GM21360 (cell line): ENCODE measurements at regions not wholly inside any gene's neighbourhood (a gene's known extent, or its start where the extent isn't known, plus 50 kb on each side); places are given as distances from the start of the nearest gene placed in this dataset.

Experiments
- ATAC-seq: cut with Tn5 transposase; IDR thresholded peaks from one replicate; pipeline ENCODE4 v1.9.1; 2021; ENCODE audit warnings: mild to moderate bottlenecking, moderate library complexity; ENCODE audit not compliant: unreplicated experiment

DNA sequence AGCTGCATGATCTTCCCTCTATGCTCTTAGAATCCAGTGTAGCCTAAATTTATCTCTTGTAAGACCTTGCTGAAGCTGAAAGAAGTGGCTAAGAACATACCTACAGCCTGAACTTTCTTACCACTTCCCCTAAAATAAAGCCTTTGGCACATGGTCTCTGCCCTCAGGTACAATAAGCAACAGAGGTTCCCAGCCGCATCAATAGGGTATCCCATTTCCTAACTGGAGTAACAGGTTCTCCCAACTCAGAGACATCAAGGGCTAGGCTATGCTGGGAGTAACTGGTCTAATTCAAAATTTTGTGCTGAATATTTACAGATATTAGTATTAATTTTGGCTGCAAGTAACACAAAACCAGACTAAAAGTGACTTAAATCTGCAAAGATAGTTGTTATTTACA, 335.8 kb upstream of the TRPC7 start:
- no peak for ATAC-seq

DNA sequence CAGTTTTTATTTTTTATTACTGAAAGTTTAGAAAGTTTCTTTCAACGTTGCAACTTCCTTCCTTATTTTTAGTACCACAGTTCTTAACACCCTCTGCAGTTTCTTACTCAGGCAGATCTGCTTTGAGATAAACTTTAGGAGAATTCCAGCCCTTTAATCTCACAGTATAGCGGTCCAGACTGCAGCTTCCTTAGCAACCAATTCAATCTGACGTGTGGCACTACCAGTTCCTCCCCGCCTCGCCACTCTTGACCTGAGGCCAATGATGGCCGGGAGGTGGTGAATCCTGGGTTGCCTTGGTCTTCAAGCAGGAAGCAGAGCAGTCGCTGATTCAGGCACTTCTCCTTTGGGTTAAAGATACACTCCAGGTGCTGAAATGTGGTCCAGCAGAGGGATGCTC, 334.3 kb upstream of the TRPC7 start:
- no peak for ATAC-seq

DNA sequence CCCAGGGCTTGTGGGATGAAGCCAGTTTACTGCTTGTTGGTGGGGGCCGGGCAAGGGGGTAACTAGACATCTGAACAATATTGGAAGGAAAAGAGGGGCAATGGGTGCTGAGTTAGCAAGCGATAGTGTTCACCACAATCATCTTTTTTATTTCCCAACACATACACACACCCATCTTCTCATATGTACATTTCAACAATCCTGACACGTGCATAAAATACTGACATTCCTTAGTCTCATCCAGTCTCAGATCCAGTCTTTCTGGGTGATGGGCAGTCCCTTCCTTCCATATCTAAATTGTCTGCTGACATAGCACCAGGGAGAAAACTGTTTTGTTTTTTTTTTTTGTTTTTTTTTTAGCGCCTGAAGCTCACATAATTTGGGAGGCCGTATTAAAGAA, 333.6 kb upstream of the TRPC7 start:
- ATAC-seq, result no peak

DNA sequence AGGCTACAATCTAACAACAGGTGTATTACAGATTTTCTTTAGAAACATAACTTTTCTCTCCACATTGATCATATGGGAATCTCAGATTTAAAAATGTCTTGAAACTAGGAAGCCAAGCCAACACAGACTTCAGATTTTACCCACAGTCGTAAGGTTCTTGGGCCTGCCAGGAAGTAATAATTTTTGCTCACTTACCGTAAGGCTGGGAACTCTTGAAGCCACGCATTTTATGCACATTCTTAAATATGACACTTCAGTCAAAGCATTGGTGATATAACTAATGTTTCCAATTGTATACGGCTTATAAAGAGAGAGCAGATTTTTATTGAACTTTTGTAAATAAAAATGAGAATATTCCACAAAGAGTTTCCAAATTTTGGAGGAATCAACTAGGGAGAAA, 328.9 kb upstream of the TRPC7 start:
- no peak for ATAC-seq

DNA sequence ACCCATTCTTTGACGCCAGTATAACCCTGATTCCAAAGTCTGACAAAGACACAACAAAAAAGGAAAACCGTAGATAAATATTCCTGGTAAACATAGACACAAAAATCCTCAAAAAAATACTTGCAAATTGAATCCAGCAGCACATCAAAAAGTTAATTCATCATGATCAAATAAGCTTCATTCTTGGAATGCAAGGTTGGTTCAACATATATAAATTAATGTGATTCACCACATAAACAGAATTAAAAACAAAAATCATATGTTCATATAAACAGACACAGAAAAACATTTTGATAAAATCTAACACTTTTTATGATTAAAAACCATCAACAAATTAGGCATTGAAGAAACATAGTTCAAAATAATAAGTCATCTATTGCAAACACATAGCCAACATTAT, 324.2 kb upstream of the TRPC7 start:
- no peak for ATAC-seq

DNA sequence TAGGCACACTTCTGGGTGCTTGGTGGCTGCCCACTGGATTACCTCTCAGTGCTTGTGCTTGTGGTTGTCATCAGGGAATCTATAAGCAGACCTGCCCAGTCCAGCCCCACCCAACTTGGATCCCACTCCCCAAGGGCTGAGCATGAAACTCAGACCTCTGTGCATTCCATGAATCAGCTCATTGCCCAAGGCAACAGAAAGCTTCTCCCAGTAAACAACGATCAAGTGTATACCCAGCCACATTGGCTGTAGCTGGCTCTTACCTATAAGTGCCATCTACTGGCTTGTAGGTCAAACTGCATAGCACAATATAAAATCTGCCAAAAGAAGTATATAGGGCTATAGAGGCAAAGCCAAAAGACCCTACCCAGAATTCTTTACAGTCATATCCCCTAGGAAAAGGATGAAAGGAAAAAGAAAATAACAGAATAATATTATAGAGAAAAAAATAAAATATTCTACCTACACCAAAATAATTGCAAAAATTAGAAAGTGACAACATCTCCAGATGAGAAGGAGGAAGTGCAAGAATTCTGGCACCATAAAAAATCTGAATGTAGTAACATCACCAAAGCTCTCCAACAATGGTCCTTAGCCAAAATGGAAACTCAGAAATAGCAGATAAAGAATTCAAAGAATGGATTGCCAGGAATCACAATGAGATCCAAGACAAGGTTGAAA, 321.0 kb upstream of the TRPC7 start:
- ATAC-seq, result no peak

DNA sequence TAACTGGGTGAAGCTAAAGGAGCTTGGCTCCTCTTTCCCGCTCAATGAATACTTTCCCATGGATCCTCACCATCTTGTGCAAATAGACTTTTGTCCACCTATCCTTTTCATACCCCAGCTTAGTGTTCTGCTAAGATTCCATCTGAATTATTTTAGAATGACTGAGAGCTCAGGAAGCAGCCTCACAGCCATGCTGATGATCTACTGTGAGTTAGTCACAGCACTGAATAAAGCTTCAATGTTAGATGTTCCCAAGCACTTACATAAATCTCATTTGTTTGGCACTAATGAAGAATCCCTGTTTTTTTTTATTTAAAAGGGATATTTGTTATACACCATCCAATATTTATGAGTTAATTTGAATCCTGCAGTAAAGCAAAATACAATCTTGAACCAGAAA, 317.6 kb upstream of the TRPC7 start:
- ATAC-seq, result no peak

DNA sequence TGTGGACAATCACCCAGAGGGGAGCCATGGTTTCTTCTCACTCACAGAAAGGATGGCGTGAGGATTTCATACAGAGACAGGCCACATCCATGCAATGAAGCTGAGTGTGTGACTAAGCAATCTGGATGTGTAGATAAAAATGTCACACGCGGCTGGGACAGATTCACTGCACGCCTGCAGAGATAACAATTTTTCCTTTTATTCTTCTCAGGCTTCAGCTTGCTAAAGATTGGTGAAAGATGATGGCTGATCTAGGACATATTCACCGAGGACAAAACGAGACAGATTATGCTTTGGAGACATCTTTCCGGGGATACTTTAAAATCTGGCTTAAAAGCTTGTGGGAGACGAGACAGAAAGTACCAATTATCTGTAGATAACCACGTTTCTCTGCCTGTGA, 313.9 kb upstream of the TRPC7 start:
- no peak for ATAC-seq

DNA sequence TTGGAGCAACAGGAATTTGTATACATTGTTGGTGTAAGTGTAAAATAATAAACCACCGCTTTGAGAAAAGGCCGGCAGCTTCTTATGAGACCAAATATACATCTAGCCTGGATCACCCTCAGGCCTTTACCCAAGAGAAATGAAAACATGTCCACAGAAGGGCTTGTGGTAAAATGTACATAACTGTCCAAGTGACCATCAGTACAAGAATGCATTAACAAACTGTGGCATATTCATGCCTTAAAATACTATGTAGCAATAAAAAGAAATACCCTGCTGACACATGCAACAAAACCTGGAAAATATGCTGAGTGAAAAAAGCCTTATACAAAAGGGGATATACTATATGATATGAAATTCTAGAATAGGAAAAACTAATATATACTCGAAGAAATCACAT, 311.9 kb upstream of the TRPC7 start:
- no peak for ATAC-seq

DNA sequence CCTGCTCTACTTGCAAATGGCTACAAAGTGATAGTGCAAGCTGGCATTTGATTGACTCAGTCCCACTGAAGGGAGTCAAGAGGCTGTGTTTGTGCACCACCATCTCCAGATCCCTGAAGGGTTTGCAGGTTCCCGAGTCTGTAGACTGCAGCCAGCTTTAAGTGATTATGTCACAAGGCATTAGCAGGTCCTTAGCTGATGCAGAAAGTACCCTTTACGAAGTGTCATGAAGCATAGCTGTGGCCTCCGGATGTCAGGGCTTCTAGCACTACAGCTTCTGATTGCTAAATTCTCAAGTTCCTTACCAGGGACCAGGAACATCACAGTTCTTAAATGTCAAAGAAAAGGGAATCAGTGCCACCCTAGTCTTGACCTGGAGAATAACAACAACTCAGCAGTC, 311.3 kb upstream of the TRPC7 start:
- no peak for ATAC-seq

DNA sequence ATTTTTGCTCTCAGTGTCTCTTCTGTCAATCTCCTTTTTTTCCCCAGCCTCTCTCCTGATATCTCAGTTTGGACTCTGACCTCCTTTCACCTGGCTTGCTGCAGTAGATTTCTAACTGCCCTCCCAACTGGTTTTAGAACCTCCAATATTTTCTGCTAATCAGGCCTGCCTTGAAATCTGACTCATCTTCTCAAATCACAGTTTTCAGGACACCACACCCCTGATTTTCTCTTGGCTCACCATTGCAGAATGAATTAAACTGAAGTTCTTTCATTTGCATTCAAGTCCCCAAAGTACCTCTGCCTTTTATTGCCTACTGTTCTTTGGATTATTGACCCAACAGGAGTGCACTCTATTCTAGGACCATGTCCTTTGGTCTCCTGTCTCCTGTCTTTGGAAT, 310.4 kb upstream of the TRPC7 start:
- ATAC-seq, result no peak

DNA sequence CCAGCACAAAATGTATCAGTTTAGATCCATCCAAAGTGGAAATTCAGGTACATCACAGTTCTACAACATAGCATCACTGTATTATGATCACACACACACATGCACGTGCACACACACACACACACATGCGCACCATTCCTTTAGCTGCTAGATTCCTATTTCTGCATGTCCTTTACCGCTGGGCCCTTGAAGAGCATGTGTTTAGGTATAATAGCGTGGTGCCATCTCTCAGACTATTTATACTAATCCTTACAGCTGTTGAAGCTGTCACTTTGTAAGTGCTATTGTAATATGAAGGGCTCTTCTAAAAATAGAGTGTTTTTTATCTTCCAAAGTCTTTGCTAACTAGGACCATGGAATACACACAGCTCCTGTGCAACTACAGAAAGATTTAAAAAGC, 308.8 kb upstream of the TRPC7 start:
- ATAC-seq, result no peak

DNA sequence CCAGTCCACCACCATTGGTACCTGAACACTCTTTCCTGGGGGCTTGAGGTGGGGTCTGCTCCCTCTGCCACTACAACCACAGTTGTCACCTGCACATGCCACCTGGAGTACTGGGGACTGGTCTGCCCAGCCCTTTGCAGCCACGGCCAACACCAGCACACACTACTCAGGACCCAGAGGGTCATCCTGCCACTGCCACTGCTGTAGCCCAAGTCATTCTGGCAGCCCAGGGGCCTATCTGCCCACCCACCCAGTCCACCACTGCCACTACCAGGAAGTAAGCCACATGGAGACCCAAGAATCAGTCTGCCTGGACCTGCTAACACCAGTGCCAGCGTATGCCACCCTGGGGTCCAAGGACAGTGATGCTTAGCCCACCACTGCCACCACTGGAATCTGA, 302.4 kb upstream of the TRPC7 start:
- ATAC-seq, result no peak

DNA sequence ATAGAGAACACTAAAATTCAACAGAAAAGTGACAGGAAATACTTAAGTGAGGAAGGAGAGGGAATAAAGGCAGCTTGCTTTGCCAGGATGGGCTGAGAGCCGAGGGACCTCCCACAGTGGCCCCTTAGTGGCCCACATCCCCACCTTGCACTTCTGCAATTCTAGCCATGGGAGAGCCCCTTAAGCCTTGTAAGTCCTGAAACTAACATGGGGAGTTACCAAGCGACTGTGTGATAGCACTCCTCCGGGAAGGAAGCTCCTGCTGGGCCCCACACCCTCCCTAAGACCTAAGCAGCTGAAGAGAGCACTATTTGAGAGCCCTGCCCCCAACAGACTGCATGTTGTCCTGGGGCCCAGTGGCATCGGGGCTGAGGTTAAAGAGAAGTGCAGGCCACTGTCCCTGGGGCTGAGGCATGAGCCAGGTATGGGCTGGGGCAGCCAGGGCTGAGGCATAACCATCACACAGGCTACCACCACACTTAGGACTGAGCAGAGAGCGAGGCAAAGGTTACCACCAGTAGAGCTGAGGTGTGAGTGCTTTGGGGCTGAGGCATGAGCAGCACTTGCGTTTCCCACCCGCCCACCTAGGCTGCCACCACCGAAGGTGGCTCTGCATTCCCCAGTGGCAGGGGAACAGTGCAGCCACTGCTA, 301.8 kb upstream of the TRPC7 start:
- ATAC-seq, result peak; percentile 54

DNA sequence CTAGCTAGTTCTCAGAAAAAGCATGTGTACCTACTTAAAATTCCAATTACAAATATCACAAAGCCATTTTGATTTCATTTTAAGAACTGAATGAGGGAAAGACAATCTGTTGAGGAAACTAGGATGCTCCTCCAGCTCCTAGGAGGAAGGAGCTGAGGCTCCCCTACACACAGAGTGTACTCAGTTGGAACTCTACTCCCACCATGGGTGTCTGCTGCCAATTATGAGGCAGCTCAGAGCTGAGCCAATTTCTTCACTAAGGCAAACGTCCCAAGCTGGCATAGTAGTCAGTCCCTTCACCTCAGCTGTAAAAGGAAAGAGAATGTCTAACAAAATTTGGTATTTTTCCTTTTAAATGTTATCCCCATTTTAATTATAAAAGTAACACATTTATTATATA, 300.0 kb upstream of the TRPC7 start:
- ATAC-seq, result no peak

DNA sequence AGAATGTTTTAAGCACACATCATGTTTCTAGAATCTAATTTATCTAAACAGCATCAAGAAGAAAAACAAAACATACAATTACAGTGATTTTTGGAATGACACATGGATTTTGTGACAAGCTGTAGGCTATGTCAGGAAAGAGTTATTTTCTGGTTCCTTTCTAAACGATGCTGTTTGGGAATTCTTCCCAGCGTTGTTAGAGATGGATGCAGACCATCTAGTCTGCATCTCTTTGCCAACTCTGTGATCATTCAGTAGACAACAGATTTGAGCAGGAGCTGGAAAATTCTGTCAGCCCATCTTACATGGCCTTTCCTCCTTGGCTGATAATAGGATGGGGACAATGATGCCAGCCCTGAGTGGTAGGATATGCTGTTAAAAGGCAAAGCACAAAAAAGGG, 295.7 kb upstream of the TRPC7 start:
- ATAC-seq, result no peak

DNA sequence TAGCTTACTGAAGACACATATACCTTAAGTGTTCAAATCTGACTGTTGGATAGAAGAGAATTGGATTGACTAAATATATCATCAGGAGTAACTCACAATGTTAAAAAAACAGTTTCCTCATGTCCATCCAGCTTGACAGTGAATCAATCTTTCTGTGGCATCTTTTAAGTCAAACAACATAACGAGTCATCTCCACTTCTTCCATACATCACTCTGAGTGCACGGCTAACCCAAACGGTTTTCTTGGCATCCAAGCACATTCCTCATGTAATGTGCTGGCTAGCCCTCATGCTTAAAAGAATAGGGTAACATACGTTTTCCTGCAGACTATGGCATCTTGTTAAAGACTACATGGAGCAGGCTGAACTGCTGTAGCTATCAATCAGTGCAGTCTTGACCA, 291.5 kb upstream of the TRPC7 start:
- ATAC-seq, result no peak

DNA sequence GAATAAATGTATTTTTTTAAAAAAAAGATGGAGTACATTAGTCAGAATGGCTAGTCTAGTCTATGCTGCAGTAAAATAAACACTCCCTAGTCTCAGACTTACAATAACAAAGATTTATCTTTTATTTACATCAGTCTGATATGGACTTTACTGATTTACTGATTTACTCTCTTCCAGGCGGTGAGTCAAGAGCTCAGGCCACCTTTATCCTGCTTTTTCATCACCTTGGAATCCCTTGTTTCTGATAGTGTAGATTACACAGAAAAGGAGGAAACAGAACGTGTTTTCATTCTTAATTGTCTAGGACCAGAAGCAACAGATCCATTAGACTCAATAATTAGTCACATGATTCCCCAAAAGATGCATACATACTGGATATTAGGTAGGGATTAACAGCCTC, 290.1 kb upstream of the TRPC7 start:
- ATAC-seq, result no peak

DNA sequence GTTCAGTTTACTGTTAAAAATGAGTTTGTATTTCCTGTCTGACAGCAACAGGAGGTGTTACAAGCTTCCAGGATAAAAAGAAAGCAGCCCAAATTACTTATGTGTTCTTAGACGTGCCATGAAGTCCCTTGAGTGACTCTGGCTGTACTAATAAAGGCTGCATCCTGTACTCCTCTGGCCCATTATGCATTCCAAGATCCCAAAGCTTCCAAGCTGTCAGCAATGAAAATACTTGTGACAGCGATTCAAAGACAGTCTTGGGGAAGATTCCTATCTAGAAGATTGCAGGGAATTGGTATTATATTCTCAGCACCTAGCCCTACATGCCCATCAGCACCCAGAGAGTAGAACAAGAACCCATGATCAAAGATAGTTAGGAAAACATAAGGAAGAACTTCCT, 281.6 kb upstream of the TRPC7 start:
- ATAC-seq, result no peak

DNA sequence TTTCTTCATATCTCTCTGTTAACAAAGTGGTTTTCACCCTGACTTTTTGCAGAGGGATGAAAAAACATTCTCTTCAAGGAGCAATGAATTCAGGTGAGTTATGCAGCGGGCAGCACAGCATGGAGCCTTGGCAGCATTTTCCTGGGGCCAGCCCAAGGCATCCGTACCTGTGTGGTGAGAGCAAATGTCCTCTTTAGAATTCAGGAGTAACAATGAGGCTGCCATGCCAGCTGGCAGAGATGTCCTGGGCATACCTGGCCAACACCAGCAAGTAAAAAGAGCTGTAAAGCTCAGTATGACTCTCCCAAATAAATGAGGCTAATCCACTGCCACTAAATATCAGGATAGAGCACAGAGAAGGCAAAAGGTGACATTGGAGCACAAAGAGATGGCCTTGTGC, 277.6 kb upstream of the TRPC7 start:
- ATAC-seq, result no peak

DNA sequence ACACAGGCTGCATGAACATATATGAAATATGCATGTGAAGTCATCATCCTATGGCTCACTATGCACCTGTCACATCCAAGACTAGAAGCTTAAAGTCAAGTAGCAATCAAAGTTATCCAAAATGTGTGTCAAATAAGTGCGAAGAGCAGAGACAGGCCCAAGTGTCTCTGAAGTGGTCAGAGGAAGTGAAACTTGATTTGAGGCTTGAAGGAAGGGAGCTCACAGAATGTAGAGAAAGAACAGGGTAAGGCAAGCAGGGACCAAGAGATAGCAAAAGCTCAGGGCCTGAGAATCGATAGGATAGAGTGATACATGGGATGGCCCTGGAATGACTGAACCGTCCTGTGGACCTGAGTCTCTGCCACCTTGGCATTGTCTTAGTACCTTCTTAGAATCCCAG, 274.3 kb upstream of the TRPC7 start:
- no peak for ATAC-seq

DNA sequence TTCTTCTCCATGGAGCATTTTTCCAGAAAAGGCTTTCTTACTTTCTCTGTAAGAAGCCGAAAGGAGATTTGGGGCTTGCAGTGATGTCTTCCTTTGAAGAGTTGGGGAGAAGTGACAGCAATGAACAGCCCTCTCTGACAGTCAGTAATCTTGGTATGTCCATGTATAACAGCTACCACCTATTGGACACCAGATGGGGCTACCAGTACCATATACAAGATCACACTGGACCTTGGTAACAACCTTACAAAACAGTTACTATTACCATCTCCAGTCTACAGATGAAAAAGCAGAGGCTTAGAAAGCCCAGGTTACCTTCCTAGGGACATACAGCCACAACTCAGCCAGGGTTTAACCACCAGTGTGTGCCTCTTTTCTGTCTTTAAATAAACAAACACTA, 272.7 kb upstream of the TRPC7 start:
- ATAC-seq, result no peak

DNA sequence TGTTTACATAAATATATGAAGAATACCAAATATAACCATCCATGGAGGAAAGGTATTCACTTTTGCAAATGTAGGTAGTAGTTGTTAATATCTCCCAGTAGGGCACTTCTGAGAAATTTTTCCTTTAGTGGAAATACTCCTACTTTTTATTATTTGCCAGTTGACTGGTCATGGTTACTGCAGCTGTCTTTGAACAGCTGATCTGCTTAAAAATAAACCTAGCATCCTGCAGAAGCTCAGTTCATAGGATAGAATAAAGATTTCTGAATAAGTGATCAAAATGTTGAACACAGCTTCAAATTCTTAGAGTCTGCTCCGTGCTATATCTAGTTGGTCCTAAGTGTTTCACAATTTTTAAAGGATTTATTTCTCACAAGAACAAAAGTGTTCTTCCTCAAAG, 270.7 kb upstream of the TRPC7 start:
- ATAC-seq, result no peak
